ENCODE measurements at regions not wholly inside any gene's neighbourhood (a gene's known extent, or its start where the extent isn't known, plus 50 kb on each side); places are given as distances from the start of the nearest gene placed in this dataset.

GRCh38 chr2:5538313-5538712, 153.9 kb upstream of the SOX11 start:
- H3K27me3 ChIP-seq (ENCODE audit: insufficient read depth, low read length): no peaks in the 10 kb centered on the region
- no peak for DNase-seq (ENCODE audit: insufficient read length, low spot score, missing footprints)
- H4K20me1 ChIP-seq (ENCODE audit: insufficient read depth, low read length): no peaks in the 10 kb centered on the region

GRCh38 chr2:5538772-5539171, 153.4 kb upstream of the SOX11 start:
- no peaks in the 10 kb centered on the region for H4K20me1 ChIP-seq (ENCODE audit: insufficient read depth, low read length)
- H3K4me2 ChIP-seq (ENCODE audit: insufficient read depth, low read length): no peak overlapping the region
- no peak overlapping the region for H3K4me3 ChIP-seq (ENCODE audit: insufficient read depth, low read length)
- no peaks in the 10 kb centered on the region for H3K27me3 ChIP-seq (ENCODE audit: insufficient read depth, low read length)
- H3K4me1 ChIP-seq (ENCODE audit: insufficient read depth, low read length): no peaks in the 10 kb centered on the region
- no peaks in the 10 kb centered on the region for H3K36me3 ChIP-seq (ENCODE audit: insufficient read depth, low read length)
- no peak overlapping the region for H2AFZ ChIP-seq (ENCODE audit: low read length)
- no peak for DNase-seq (ENCODE audit: insufficient read length, low spot score, missing footprints)
- H3K79me2 ChIP-seq (ENCODE audit: insufficient read depth, low read length): no peaks in the 10 kb centered on the region
- H3K27ac ChIP-seq (ENCODE audit: low read depth, low read length): no peak overlapping the region
- no peak for TF ChIP-seq CTCF (IDR thresholded peaks at IDR 0.05; ENCODE audit: extremely low read depth, low read depth, low read length)
- no peaks in the 10 kb centered on the region for H3K9me3 ChIP-seq (ENCODE audit: low read depth, low read length)

More at GRCh38 chr2:5538313-5538712, 153.9 kb upstream of the SOX11 start:
- Histone ChIP-seq H3K9me3 (ENCODE audit: low read depth, low read length) (no peaks in the 10 kb centered on the region), H3K27ac (ENCODE audit: low read depth, low read length) (no peak overlapping the region), H3K4me2 (ENCODE audit: insufficient read depth, low read length) (no peak overlapping the region), H3K79me2 (ENCODE audit: insufficient read depth, low read length) (no peaks in the 10 kb centered on the region), H2AFZ (ENCODE audit: low read length) (no peak overlapping the region), H3K4me3 (ENCODE audit: insufficient read depth, low read length) (no peak overlapping the region), H3K4me1 (ENCODE audit: insufficient read depth, low read length) (no peaks in the 10 kb centered on the region), H3K36me3 (ENCODE audit: insufficient read depth, low read length) (no peaks in the 10 kb centered on the region)
- no peak for TF ChIP-seq CTCF (IDR thresholded peaks at IDR 0.05; ENCODE audit: extremely low read depth, low read depth, low read length)

GRCh38 chr2:5539282-5540165, 152.7 kb upstream of the SOX11 start:
- H3K4me3 ChIP-seq (ENCODE audit: insufficient read depth, low read length): no peak overlapping the region
- no peak overlapping the region for H3K4me2 ChIP-seq (ENCODE audit: insufficient read depth, low read length)
- H3K4me1 ChIP-seq (ENCODE audit: insufficient read depth, low read length): no peaks in the 10 kb centered on the region
- no peak overlapping the region for H2AFZ ChIP-seq (ENCODE audit: low read length)
- H4K20me1 ChIP-seq (ENCODE audit: insufficient read depth, low read length): no peaks in the 10 kb centered on the region
- H3K9me3 ChIP-seq (ENCODE audit: low read depth, low read length): no peaks in the 10 kb centered on the region
- no peaks in the 10 kb centered on the region for H3K27me3 ChIP-seq (ENCODE audit: insufficient read depth, low read length)
- TF ChIP-seq CTCF (IDR thresholded peaks at IDR 0.05; ENCODE audit: extremely low read depth, low read depth, low read length): no peak
- no peak overlapping the region for H3K27ac ChIP-seq (ENCODE audit: low read depth, low read length)
- no peak for DNase-seq (ENCODE audit: insufficient read length, low spot score, missing footprints)
- H3K79me2 ChIP-seq (ENCODE audit: insufficient read depth, low read length): no peaks in the 10 kb centered on the region
- no peaks in the 10 kb centered on the region for H3K36me3 ChIP-seq (ENCODE audit: insufficient read depth, low read length)

- Histone ChIP-seq H3K4me1 (ENCODE audit: insufficient read depth, low read length) (no peaks in the 10 kb centered on the region), H4K20me1 (ENCODE audit: insufficient read depth, low read length) (no peaks in the 10 kb centered on the region), H3K9me3 (ENCODE audit: low read depth, low read length) (no peaks in the 10 kb centered on the region), H3K79me2 (ENCODE audit: insufficient read depth, low read length) (no peaks in the 10 kb centered on the region), H3K4me2 (ENCODE audit: insufficient read depth, low read length) (no peak overlapping the region), H3K27ac (ENCODE audit: low read depth, low read length) (no peak overlapping the region), H3K4me3 (ENCODE audit: insufficient read depth, low read length) (no peak overlapping the region), H3K27me3 (ENCODE audit: insufficient read depth, low read length) (no peaks in the 10 kb centered on the region), H2AFZ (ENCODE audit: low read length) (no peak overlapping the region), H3K36me3 (ENCODE audit: insufficient read depth, low read length) (no peaks in the 10 kb centered on the region)
- DNase-seq (ENCODE audit: insufficient read length, low spot score, missing footprints): no peak
- no peak for TF ChIP-seq CTCF (IDR thresholded peaks at IDR 0.05; ENCODE audit: extremely low read depth, low read depth, low read length)
Observed at GRCh38 chr2:5540856-5541255, 151.3 kb upstream of the SOX11 start.
